Stimulated activated CD4-positive, alpha-beta T cell treated with anti-CD3 and anti-CD28 coated beads, Interleukin-2, amount 100 ng/mL, for 4 hours (primary cell): ENCODE measurements at regions not wholly inside any gene's neighbourhood (a gene's known extent, or its start where the extent isn't known, plus 50 kb on each side); places are given as distances from the start of the nearest gene placed in this dataset.

Experiments used
- DNase-seq: peaks from one replicate; pipeline ENCODE4 v3.0.0-alpha.2; 2020; ENCODE audit warnings: low read depth

DNA sequence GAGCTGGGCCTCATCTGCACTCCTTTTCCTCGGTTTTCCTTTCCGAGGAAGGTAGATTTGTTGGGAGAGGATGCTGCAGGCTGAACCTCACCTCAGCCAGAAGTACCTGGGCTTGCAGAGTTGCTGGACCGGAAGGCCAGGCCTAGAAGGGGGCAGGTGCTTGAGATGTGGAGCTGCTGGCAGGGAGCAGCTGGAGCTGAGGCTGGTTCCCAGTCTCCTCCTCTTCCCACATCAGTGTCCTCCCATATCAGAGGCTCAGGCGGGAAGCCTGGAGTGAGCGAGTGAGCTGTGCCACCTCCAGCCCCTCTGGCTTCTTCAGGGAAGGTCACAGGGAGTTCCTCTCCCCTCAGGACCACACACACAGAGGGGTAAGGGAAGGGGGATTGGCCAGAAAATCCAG lies 259.4 kb downstream of the GADD45G start:
- DNase-seq = no peak

DNA sequence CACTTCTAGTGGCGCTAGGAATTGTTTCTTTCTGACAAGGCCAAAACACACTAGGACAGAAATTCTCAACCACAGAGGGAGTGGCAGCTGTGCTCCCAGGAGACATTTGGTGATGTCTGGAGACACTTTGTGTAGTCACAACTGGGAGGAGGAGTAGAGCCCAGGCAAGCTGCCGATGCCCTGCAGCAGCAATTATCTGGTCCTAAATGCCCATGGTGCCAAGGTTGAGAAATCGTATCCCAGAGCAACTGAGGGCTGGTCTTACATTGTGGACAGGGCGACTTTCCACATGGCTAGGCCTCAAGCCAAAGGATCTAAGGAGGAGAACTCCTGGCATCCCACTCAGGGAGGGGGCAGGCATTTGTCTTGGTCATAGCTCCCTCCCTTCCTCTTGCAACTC lies 259.9 kb downstream of the GADD45G start:
- DNase-seq = no peak

DNA sequence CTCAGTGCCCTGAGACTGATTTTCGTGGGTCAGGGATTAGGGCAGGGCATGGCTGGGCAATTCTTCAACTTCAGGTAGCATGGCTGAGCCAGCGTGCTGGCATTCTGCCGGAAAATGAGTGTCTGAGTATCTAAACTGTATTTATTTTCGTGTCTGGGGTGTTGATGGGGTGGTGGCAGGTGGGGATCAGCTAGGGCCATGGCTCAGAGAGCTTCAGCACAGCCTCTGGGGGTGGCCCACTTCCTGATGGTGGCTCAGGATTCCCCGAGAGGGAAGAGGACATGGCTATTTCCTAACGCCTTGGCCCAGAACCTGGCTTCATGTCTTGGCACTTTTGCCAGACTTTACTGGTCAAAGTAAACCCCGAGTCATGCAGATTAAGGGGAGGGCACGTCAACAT lies 260.5 kb downstream of the GADD45G start:
- no peak for DNase-seq

DNA sequence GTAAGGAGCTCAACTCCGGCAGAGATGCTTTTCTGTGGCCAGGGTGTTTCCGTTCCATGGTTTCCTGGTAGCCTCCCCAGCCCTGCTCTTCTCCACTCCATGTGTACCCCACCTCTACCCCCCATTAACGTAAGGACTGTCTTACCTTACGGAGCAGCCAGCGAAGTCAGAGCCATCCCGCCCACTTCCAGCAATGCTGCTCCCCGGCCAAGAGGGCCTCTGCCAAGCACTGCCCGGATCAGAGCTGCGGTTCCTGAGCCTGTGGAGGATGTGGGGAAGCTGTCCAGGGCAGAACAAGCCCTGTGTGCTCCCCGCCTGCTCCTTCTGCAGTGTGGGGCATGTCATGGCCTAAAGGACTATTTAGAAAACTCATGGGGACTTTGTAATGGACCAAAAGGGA lies 261.2 kb downstream of the GADD45G start:
- DNase-seq = no peak

DNA sequence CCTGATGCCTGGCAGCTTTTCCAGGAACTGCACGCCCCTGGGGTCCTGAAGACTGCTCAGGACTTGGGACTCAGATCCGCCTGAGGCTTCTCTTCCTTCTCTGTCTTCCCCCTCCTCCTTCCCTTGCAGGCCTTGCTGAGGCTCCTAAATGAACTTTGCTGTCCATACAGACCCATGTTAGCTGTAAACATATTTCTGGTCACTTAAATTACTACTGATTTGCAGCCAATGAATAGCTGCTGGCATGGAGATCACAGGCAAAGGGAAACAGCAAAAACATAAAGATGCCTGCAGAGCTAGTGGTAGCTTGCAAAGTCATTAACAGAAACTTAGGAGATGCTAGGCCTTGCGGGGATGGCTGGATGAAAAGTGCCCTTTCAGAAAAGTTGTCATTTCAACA lies 261.9 kb downstream of the GADD45G start:
- DNase-seq = no peak

DNA sequence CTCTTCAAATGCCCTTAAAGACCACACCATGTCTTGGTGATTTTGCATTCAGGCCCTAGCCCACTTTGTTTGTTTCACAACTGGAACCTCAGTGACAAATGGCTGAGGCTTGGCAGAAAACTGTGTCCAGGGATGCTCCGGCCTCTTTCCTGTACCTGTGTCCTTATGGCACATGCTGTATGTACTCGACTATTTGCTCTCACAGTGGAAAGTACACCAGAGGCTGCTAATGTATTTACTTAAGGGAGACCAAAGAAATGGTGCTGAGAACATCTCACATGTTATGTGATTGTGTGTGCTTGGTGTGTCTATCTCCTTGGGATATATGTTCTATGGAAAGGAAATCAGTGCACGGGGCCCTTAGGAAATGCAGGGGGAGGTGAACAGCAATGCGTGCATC lies 263.3 kb downstream of the GADD45G start:
- no peak for DNase-seq

DNA sequence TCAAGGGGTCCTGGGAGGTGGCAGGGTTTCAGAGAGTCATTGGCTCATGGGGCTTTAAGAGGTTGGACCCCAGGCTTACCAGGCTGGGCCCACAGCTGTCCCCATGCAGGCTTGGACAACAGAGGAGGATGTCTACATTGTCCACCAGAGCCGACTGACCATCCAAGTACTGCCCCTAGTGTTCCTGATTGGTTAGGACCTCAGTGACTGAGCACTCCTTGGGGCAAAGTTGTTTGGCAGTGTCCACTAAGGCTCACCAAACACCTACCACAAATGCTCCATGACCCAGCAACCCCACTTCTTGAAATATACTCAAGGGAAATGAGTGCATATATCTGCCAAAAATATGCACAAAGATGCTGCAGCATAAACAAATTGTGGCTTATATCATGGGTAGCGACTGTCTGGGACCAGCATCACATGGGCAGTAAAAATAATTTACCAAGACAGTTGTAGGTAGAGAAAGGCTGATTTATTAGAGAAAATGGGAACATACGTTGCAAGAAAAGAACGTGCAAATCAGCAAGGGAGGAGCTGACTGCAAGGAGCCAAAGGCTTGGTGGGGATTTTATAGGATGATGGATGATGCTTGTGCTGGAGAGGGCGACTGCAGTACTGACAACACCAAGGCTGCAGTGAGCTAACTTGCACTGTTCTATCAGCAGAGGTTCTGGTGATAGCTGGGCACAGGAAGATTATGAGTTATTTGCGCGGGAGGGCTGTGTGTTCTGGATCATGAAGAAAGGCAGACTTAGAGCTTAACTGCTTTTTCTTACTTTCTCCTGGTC lies 265.2 kb downstream of the GADD45G start:
- no peak for DNase-seq

DNA sequence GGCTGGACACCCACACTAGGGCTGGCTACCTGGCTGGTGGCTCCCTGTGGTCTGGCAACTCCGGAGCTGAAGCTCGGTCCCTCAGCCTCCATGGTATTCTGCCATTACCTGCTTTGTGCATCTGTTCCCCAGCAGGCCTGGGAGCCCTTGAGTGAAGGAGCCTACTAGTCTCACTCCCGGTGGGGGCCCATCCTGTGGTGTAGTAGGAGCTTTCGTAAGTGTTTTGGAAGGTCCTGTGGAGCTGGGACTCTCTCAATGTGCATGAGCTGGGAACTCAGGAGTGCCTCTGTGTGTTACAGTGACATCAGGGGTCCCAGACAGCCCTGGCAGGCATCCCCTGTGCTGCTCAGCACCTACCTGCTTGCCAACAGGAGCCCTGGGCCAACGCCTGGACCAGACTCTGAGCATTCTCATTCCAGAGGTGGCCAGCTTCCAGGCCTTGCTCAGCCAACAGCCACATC lies 267.1 kb downstream of the GADD45G start:
- no peak for DNase-seq

DNA sequence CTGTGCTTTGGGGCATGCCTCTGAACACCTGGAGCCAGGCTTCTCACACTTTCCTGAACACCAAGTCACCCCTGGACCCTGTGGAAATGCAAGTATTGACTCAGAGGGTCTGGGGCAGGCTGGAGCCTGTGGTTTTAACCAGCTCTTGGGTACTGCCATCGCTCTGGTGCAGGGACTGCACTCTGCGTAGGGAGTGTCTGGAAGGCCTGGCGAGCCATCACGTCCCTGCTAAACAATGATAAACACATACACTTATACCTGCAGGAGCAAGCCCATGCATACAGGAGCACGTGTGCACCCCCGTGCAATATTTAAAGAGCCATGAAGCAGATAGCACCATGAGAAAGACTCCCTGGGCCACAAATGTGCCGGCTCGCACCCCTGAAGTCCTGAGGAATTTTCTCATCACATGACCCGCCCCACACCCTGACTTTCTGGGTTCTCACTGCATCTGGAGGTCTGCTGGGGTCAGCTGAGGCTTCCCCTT lies 267.7 kb downstream of the GADD45G start:
- DNase-seq = no peak

DNA sequence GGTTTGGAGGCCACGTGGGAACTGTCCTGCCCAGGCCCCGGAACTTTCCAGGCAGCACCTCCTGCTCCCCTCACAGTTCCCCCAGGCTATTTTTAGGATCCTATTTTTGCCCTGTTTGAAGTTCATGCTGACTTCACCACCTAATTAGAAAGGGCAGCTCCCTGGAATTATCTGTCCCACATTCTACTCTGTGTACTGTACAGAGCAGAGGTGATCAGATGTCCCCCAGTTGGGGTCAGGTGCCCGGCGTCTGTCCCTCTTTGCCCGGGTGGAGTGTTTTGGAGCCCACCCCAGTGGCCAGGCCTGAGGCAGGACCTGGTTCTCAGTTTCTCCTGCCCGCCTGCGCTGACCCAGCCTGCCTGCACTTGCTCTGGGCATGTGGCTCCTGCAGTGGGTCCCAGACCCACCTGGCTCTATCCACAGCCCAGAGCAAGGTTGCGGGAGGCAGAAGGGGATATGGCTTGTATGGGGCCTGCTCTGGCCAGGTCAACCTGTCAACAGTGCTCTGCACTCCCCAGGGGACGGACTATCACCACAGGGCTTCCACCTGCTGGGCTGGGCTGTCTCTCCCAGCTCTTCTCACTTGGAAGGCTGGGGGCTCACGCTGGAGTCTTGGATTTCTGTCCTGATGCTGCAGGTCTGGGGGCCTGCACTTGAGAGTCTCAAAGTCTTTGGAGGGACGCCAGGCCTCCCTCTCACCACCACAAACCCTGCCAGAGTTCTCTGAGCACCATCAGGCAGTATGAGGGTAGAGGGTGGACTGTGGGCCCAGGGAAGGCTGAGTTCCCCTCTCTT lies 268.3 kb downstream of the GADD45G start:
- no peak for DNase-seq

DNA sequence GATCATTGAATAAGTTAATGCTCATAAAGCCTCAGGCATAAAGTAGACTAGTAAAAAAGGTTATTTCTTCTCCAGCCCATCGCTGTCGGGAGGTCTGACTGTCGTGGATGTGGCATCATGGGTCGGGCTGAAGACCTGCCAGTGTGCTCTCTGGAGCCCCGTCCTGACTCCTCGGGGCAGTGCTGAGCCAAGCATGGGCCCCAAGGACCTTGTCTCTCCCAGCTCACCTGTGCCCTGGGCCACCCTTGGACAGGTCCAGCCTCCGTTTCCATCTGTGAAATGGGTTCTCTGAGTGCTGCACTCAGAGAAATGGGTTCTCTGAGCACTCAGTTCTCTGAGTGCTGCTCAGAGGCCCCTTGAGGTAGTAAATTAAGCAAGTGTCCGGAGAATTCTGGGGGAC lies 269.0 kb downstream of the GADD45G start:
- DNase-seq = no peak

DNA sequence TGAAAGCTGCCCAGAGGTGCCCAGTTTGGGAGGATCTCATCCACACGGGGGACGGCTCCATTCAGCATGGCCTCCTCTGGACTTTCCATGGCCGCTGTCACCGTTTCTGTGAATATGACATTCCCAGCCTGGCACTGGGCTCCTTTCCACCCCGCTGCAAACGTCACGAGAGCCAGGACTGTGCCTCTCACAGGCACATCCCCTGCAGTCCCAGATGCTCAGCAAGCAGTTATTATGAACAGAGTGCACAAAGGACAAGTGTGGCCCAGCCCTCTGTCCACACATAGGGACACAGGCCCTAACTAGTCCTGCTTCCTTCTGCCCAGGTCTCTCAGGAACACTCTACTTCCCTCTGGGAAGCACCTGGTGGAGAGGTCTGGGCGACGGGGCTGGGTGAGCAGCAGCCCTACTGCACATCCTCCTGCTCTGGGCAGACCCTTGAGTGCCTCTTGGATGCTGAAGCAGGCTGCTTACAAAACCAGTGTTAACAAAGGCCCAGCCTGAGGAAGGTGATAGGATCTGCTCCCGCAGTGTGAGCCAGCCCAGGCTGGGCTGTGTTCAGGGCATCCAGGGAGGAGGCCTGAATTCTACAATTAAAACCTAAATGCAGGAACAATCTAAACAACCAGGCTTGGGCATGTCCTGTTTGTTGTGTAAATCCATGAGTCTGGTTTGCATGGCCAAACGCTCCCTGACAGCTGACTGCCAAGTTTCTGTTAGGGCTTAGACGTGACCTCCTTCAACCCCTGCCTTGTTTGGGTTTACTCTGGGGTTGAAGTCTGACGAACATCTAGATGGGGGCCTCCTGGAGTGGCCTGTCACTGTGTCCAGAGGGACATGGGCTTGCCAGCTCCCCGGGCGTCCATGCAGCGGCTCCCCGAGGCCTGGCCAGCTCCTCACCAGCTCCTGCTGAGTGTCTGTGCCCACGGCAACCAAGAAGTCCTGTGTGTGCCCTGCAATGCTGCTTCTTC lies 269.8 kb downstream of the GADD45G start:
- no peak for DNase-seq

DNA sequence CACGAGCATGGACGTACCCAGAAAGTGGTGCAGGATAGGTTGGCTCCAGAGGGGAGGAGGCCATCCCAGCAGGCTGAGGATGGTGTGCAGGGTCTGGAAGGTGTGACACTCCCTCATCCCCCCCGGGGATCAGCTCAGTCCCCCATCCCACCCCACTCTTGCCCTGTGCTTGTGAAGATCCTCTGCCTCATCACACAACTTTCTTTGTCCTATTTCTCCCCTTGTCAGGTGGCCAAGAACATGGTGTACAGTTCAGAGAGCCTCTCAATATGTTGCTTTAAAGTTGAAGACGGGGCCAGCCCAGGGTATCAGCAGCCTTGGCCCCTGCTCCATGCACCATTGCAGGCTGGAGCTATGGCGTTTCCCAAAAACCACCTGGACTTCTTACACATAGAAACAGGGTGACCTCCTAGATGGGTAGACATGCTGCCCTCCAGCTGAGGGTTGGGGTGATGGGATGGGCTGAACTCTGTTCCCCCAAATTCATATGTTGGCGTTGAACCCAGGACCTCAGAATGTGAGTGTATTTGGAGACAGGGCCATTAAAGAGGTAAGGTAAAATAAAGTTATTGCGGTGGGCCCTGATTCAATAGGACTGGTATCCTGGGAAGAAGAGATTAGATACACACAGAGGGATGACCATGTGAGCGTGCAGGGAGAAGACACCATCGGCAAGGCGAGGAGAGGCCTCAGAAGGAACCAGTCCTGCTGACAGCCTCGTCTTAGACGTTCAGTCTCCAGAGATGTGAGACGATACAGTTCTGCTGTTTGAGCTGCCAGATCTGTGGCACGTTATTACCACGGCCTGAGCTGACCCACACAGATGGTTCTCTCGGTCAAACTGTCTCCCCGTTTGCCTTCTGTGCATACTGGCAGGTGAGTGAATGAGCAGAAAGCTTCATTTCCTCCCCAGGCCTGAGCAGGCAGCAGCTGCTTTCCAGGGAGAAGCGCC lies 272.5 kb downstream of the GADD45G start:
- no peak for DNase-seq

DNA sequence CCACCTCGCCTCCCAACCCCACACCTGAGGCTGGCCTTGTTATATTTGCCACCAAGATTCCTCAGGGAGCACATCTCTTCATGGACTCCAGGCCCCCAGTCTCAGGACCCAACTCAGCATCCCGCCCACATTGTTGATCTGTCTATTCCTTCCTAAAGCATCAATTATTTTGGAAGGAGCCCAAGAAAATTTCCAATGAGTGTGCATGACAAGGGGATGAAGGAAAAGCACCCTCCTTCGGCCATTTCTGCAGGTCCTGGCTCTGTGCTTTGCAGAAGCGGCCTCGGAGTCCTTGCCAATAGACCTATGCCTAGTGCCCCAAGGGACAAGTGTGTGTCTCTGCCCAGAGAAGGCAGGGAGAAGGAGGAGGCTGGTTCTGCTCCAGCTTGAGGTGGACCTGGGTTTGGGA lies 273.2 kb downstream of the GADD45G start:
- no peak for DNase-seq

DNA sequence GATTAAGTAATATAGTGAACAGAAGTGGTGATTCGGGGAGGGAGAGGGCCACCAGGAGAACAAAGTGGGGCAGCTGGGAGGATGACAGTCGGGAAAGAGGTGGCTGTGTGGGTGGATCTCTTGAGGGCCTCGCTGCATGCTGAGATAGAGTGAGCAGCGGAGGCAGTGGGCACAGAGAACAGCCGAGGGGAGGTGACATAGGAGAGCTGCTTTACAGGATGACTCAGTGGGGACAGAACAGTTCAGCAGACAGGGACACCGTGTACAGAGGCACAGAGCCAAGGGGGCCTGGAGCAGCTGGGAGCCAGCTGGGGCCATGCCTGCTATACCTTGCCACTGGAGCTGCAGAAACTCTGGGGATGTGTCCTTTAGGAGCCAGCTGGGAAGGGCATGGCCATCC lies 273.9 kb downstream of the GADD45G start:
- DNase-seq = no peak

DNA sequence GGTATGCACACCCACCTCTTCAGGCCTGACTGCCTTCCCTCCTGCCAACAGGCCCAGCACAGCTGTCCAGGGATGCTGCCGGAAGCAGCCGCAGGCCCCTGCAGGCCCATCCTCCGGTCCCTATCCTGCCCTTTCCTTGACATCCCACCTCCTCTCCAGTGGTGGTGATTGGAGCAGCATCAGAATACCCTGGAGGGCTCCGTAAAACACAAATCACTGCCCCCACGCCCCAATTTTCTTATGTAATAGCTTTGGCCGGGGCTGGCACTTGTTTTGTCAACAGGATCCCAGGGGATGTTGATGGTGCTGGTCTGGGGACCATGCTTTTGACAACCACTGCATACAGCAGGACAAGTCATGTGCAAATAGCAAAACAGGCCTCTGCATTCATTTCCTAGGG lies 274.5 kb downstream of the GADD45G start:
- DNase-seq = no peak

DNA sequence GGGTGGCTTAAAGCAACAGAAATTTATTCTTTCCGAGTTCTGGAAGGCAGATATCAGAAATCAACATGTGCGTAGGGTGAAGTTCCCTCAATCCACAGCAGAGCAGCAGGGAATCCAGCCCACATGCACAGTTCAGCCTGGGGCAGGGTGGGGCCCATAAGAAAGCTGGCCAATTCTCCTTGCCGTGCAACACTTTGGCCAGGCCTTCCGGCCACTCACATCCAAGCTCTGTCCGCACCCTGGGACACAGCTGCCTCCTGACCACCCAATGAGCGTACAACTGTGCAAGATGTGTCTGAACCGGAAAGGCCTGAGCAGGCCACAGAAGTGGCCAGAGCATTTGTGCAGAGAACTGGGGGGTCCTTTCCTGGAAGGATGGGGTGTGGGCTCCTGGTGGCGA lies 274.9 kb downstream of the GADD45G start:
- no peak for DNase-seq

DNA sequence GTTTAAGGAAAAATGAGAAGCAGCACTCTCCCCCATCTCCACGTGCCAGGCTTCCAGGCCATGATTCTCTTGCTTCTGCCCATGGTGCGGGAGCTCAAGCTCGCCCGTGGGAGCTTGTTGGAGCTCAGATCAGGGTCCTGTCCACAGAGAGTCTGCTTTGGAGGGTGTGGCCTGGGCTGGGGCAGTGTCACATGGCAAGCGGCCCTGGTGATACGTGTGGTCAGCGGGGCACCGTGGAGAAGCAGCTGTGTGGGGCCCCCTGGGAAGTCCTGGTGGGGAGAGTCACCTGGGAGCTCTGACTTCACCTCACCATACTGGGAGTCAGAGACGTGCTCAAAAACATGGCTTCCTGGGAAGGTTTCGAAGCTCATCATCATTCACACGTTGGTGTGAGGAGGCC lies 275.3 kb downstream of the GADD45G start:
- no peak for DNase-seq

DNA sequence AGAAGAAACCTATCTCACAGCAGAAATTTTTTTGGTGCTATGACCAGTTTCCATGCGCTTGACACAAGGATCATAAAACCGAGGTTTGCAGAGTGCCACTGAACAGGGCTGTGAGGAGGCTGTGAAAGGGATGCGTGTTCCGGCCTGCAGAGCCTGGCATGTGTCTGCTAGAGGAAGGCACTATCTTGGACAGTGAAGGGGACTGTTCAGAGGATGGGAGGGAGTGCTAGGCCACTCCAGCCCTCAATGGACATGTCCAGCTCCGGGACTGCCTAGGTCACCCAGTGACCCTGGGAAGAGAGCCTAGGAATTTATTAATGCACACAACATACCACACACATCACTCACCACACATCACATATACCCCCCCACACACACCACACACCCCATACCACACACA lies 275.9 kb downstream of the GADD45G start:
- DNase-seq = no peak

DNA sequence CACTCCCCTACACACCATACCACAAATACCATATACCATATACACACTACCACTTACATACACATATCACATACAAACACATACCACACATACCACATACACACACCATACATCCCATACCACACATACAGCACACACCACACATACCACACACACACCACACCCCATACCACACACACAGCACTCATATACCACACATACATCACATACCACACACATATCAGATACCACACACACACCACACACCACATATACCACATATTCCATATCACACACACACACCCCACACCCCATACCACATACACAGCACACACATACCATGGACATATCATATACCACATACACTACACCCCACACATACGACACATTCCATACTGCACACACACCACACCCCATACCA lies 276.6 kb downstream of the GADD45G start:
- no peak for DNase-seq

DNA sequence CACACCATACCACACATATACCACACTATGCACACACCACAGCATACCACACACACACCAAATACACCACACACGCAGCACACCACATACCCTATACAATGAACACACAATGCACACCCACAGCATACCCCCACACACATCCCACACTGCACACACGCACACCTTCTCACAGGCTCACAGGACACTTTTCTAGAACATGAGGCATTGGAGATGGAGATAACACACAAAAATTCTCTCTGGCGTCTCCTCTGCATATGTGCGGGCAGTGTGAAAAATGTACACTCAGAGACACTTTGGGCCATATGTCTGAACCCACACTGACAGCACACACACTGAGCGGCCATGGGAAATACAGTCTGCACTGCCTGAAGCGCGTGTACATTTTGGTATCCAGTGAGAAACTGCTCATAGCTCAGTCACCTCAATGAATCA lies 278.1 kb downstream of the GADD45G start:
- DNase-seq = no peak
